ENCODE measurements at regions not wholly inside any gene's neighbourhood (a gene's known extent, or its start where the extent isn't known, plus 50 kb on each side); places are given as distances from the start of the nearest gene placed in this dataset.
A peak's percentile ranks its signal among the peaks of the same experiment; 100 is the strongest.

DNA sequence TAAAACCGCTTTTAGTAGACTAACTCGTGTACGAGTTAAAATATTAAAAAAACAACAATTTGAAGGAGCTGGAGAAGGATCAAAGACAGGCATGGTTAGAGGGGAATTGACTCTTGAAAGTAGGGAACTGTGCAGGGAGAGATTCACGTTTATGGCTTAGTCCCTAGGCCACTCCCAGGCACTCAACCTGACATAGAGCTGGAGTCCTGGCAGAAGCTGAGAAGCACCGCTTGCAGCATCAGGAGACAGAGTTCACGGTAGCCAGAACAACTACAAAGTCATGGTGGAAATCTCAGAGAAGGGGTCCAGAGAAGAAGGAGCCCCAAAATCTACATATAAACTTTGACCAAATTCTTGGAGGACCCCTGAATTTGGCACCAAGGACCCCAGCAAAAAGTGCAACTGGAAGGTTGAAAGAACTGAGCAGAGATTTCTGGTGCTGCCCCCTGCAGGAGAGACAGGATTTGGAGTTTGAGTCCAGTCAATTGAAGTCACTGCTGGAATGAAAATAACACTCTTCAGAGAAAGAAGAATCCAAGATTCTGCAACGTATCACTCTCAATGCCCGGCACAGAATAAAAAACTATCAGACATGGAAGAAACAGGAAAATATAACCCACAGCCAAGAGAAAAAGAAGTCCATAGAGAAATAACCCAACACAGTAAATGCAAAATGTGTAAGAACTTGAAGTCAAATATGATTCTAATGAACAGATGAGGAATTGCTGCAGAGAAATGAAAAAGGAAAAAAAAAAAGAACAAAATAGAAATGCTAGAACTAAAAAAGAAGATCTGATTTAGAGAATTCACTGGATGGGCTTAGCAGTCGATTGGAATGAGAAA, 493.3 kb upstream of the PODXL start:
- Histone ChIP-seq H3K79me2 (ENCODE audit: control insufficient read depth, insufficient read depth, low read length) (no peaks in the 10 kb centered on the region), H3K4me3 (replicated peaks in 1 of 3; ENCODE audit: insufficient read depth in 1 of 3, low read depth in 1 of 3, low read length in 3 of 3) (no peak overlapping the region), H3K9ac (replicated peaks; ENCODE audit: extremely low read depth, insufficient read depth, low read length) (no peak overlapping the region), H3K27ac (ENCODE audit: insufficient read depth, low read depth, low read length) (no peak overlapping the region), H3K9me1 (replicated peaks; ENCODE audit: control insufficient read depth, extremely low read depth, insufficient read depth, low read length) (no peaks in the 10 kb centered on the region), H3K27me3 (ENCODE audit: control insufficient read depth in 2 of 2, insufficient read depth in 2 of 2, low read length in 2 of 2) (peaks cover 24 to 28% of the 10 kb centered on the region in 2 experiments), H3K4me2 (ENCODE audit: insufficient read depth, low read length) (peak overlapping the region; percentile 4), H4K20me1 (replicated peaks; ENCODE audit: control insufficient read depth, extremely low read depth, insufficient read depth, low read length) (no peaks in the 10 kb centered on the region), H3K9me3 (replicated peaks; ENCODE audit: control insufficient read depth, insufficient read depth, low read length) (no peaks in the 10 kb centered on the region), H2AFZ (ENCODE audit: low read depth, low read length) (no peak overlapping the region), H3K36me3 (ENCODE audit: control insufficient read depth in 2 of 2, extremely low read depth in 1 of 2, insufficient read depth in 2 of 2, low read length in 2 of 2) (no peaks in the 10 kb centered on the region), H3K4me1 (ENCODE audit: control insufficient read depth, extremely low read depth, insufficient read depth, low read length) (no peaks in the 10 kb centered on the region)
- FAIRE-seq (peak; percentile 92), DNase-seq (ENCODE audit: low read depth, low spot score) (peak; percentile 44)
- no TSS peak for BruUV-seq (replicated peaks)
- TF ChIP-seq CTCF (IDR thresholded peaks at IDR 0.05; ENCODE audit: extremely low read depth in 1 of 2, insufficient read depth in 1 of 2, low read depth in 1 of 2, low read length in 2 of 2) (peak; percentile 72 to 75), EZH2 (IDR thresholded peaks at IDR 0.05; ENCODE audit: borderline replicate concordance, low read depth, low read length, severe bottlenecking) (no peak)
- intact Hi-C loops (cut with micrococcal nuclease) (loop anchor here (1.0 kb wide), 3 partner anchors 104 to 360 kb away; no protein-coding TSS in a partner anchor), dilution Hi-C loops (cut with MboI; ENCODE audit: extremely low pct_ligation_motif_present, low sequenced_read_pairs) (no loop called here)
- ChIA-PET CTCF (interaction anchor here (0.7 to 5.2 kb wide), 24 partner anchors 9 to 531 kb away, joined by 3 to 76 read pairs (median 4); no protein-coding TSS in a partner anchor), POLR2A (no interaction called here)

- Histone ChIP-seq H3K4me1 (ENCODE audit: control insufficient read depth, extremely low read depth, insufficient read depth, low read length) (no peaks in the 10 kb centered on the region), H2AFZ (ENCODE audit: low read depth, low read length) (no peak overlapping the region), H3K4me3 (replicated peaks in 1 of 3; ENCODE audit: insufficient read depth in 1 of 3, low read depth in 1 of 3, low read length in 3 of 3) (no peak overlapping the region), H3K36me3 (ENCODE audit: control insufficient read depth in 2 of 2, extremely low read depth in 1 of 2, insufficient read depth in 2 of 2, low read length in 2 of 2) (no peaks in the 10 kb centered on the region), H3K79me2 (ENCODE audit: control insufficient read depth, insufficient read depth, low read length) (no peaks in the 10 kb centered on the region), H3K9ac (replicated peaks; ENCODE audit: extremely low read depth, insufficient read depth, low read length) (no peak overlapping the region), H3K27me3 (ENCODE audit: control insufficient read depth in 2 of 2, insufficient read depth in 2 of 2, low read length in 2 of 2) (peaks cover 12 to 19% of the 10 kb centered on the region in 2 experiments), H3K27ac (ENCODE audit: insufficient read depth, low read depth, low read length) (no peak overlapping the region), H3K9me1 (replicated peaks; ENCODE audit: control insufficient read depth, extremely low read depth, insufficient read depth, low read length) (no peaks in the 10 kb centered on the region), H4K20me1 (replicated peaks; ENCODE audit: control insufficient read depth, extremely low read depth, insufficient read depth, low read length) (no peaks in the 10 kb centered on the region), H3K4me2 (ENCODE audit: insufficient read depth, low read length) (no peak overlapping the region), H3K9me3 (replicated peaks; ENCODE audit: control insufficient read depth, insufficient read depth, low read length) (no peaks in the 10 kb centered on the region)
- FAIRE-seq (no peak), DNase-seq (ENCODE audit: low read depth, low spot score) (no peak)
- dilution Hi-C loops (cut with MboI; ENCODE audit: extremely low pct_ligation_motif_present, low sequenced_read_pairs) (no loop called here), intact Hi-C loops (cut with micrococcal nuclease) (no loop called here)
- ChIA-PET CTCF (interaction anchor here (1.2 to 5.2 kb wide), 3 partner anchors 9 to 185 kb away, joined by 3 to 76 read pairs (median 4); no protein-coding TSS in a partner anchor), POLR2A (no interaction called here)
- TF ChIP-seq FOS (IDR thresholded peaks at IDR 0.05; ENCODE audit: borderline replicate concordance, insufficient read depth, low read length) (no peak), EZH2 (IDR thresholded peaks at IDR 0.05; ENCODE audit: borderline replicate concordance, low read depth, low read length, severe bottlenecking) (no peak), GATA2 (IDR thresholded peaks at IDR 0.05; ENCODE audit: insufficient read depth, insufficient read length, low read depth, low read length) (no peak), JUN (IDR thresholded peaks at IDR 0.05; ENCODE audit: borderline replicate concordance, insufficient read depth, insufficient read length, low read depth) (no peak), POLR2A (IDR thresholded peaks at IDR 0.05; ENCODE audit: low read depth, low read length) (no peak), CTCF (IDR thresholded peaks at IDR 0.05; ENCODE audit: extremely low read depth in 1 of 2, insufficient read depth in 1 of 2, low read depth in 1 of 2, low read length in 2 of 2) (no peak), POLR2AphosphoS5 (IDR thresholded peaks at IDR 0.05; ENCODE audit: insufficient read depth, low read depth, low read length) (no peak), MYC (IDR thresholded peaks at IDR 0.05; ENCODE audit: low read depth, low read length) (no peak)
- TF ChIP-seq, protein P1, sequence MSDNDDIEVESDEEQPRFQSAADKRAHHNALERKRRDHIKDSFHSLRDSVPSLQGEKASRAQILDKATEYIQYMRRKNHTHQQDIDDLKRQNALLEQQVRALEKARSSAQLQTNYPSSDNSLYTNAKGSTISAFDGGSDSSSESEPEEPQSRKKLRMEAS (IDR thresholded peaks at IDR 0.05; ENCODE audit: insufficient read depth, insufficient read length): no peak
- no TSS peak for BruUV-seq (replicated peaks)
These were observed 489.1 kb upstream of the PODXL start for GRCh38 chr7:132045481-132045980.
